DOHH2 (cell line): ENCODE measurements at regions not wholly inside any gene's neighbourhood (a gene's known extent, or its start where the extent isn't known, plus 50 kb on each side); places are given as distances from the start of the nearest gene placed in this dataset.

Source experiments
- H3F3A ChIP-seq: fragments of 200-600 bp; sonication (generic), shearing (Covaris generic); 2 replicates; pipeline ENCODE4 v1.6.0; 2016; ENCODE audit warnings: antibody characterized with exemption, mild to moderate bottlenecking; ENCODE audit not compliant: control insufficient read depth, insufficient read depth
- H3K27ac ChIP-seq: fragments of 200-600 bp; sonication (generic); 2 replicates; pipeline ENCODE4 v1.5.1; 2014; ENCODE audit warnings: low read depth, mild to moderate bottlenecking, low read length, moderate library complexity
- H3K27me3 ChIP-seq: fragments of 200-600 bp; sonication (generic); 2 replicates; pipeline ENCODE4 v1.6.1; 2014; ENCODE audit warnings: mild to moderate bottlenecking, low read length, mixed read lengths; ENCODE audit not compliant: control insufficient read depth
- H3K36me3 ChIP-seq: fragments of 200-600 bp; sonication (generic); 2 replicates; pipeline ENCODE4 v1.6.1; 2014; ENCODE audit warnings: mild to moderate bottlenecking, low read length, moderate library complexity, mixed read lengths; ENCODE audit not compliant: control insufficient read depth
- H3K4me1 ChIP-seq: fragments of 200-600 bp; sonication (generic); 2 replicates; pipeline ENCODE4 v1.6.1; 2014; ENCODE audit warnings: mild to moderate bottlenecking, low read length, mixed read lengths; ENCODE audit not compliant: control insufficient read depth
- H3K4me2 ChIP-seq: fragments of 200-600 bp; sonication (generic); 2 replicates; pipeline ENCODE4 v1.6.0; 2014; ENCODE audit warnings: mild to moderate bottlenecking, low read length, moderate library complexity
- H3K4me3 ChIP-seq: fragments of 200-600 bp; sonication (generic); 2 replicates; pipeline ENCODE4 v1.5.1; 2014; ENCODE audit warnings: mild to moderate bottlenecking, low read length, mixed read lengths
- H3K79me2 ChIP-seq: fragments of 200-600 bp; sonication (generic); 2 replicates; pipeline ENCODE4 v1.6.1; 2014; ENCODE audit warnings: mild to moderate bottlenecking, low read length, mixed read lengths; ENCODE audit not compliant: control insufficient read depth
- H3K9me2 ChIP-seq: fragments of 200-600 bp; sonication (generic); replicated peaks from 2 replicates; pipeline ENCODE4 v1.6.1; 2014; ENCODE audit warnings: mild to moderate bottlenecking, low read length, mixed read lengths; ENCODE audit not compliant: control insufficient read depth
- H3K9me3 ChIP-seq: fragments of 200-600 bp; sonication (generic); 2 replicates; pipeline ENCODE4 v1.6.1; 2014; ENCODE audit warnings: antibody characterized with exemption, low read length, mixed read lengths; ENCODE audit not compliant: control insufficient read depth, insufficient read depth
- H4K20me1 ChIP-seq: fragments of 200-600 bp; sonication (generic); 2 replicates; pipeline ENCODE4 v1.6.0; 2014; ENCODE audit warnings: low read depth, mild to moderate bottlenecking, antibody characterized with exemption, low read length, moderate library complexity; ENCODE audit not compliant: control insufficient read depth, insufficient read depth
- CTCF ChIP-seq: fragments of 200-600 bp; sonication (generic); IDR thresholded peaks from one replicate; pipeline ENCODE4 v1.5.1; 2014; ENCODE audit warnings: antibody characterized with exemption, mild to moderate bottlenecking, low read depth, low read length; ENCODE audit not compliant: poor library complexity, severe bottlenecking
- EZH2phosphoT487 ChIP-seq: fragments of 200-600 bp; sonication (generic); IDR thresholded peaks from 2 replicates; pipeline ENCODE4 v1.6.1; 2017; ENCODE audit warnings: borderline replicate concordance, mild to moderate bottlenecking, antibody characterized with exemption, low read length, moderate library complexity, mixed read lengths

- no peak for TF ChIP-seq EZH2phosphoT487
- TF ChIP-seq CTCF, result no peak
- H3K4me2 ChIP-seq, result no peak overlapping the region
- no peak overlapping the region for H3K27ac ChIP-seq
- no peaks in the 10 kb centered on the region for H3K9me3 ChIP-seq
- no peaks in the 10 kb centered on the region for H4K20me1 ChIP-seq
- no peaks in the 10 kb centered on the region for H3K79me2 ChIP-seq
- H3K36me3 ChIP-seq, result no peaks in the 10 kb centered on the region
- no peaks in the 10 kb centered on the region for H3K27me3 ChIP-seq
- no peaks in the 10 kb centered on the region for H3F3A ChIP-seq
- no peak overlapping the region for H3K4me3 ChIP-seq
- no peaks in the 10 kb centered on the region for H3K4me1 ChIP-seq
- H3K9me2 ChIP-seq, result no peaks in the 10 kb centered on the region
Measured at GRCh38 chr1:63033211-63033610, 249.3 kb downstream of the ATG4C start.

- Histone ChIP-seq H3K9me3 (no peaks in the 10 kb centered on the region), H3K9me2 (no peaks in the 10 kb centered on the region), H4K20me1 (no peaks in the 10 kb centered on the region), H3F3A (no peaks in the 10 kb centered on the region), H3K36me3 (no peaks in the 10 kb centered on the region), H3K79me2 (no peaks in the 10 kb centered on the region), H3K4me2 (no peak overlapping the region), H3K27ac (no peak overlapping the region), H3K4me3 (no peak overlapping the region), H3K4me1 (no peaks in the 10 kb centered on the region), H3K27me3 (no peaks in the 10 kb centered on the region)
- no peak for TF ChIP-seq EZH2phosphoT487
- no peak for TF ChIP-seq CTCF
Measured at GRCh38 chr1:63034256-63034655, 250.3 kb downstream of the ATG4C start.

- no peaks in the 10 kb centered on the region for H3K79me2 ChIP-seq
- no peaks in the 10 kb centered on the region for H4K20me1 ChIP-seq
- no peaks in the 10 kb centered on the region for H3F3A ChIP-seq
- no peaks in the 10 kb centered on the region; the same call in 1 of the 2 replicates for H3K27me3 ChIP-seq
- TF ChIP-seq CTCF (no peak), EZH2phosphoT487 (no peak)
- H3K9me2 ChIP-seq, result no peaks in the 10 kb centered on the region
- no peak overlapping the region for H3K27ac ChIP-seq
- no peak overlapping the region for H3K4me2 ChIP-seq
- no peaks in the 10 kb centered on the region for H3K36me3 ChIP-seq
- no peaks in the 10 kb centered on the region for H3K9me3 ChIP-seq
- no peaks in the 10 kb centered on the region for H3K4me1 ChIP-seq
- no peak overlapping the region for H3K4me3 ChIP-seq
Measured at GRCh38 chr1:63038586-63038985, 254.7 kb downstream of the ATG4C start.

GRCh38 chr1:63041660-63042059 is 257.7 kb downstream of the ATG4C start:
- H3K36me3 ChIP-seq, result no peaks in the 10 kb centered on the region
- no peaks in the 10 kb centered on the region for H3F3A ChIP-seq
- no peak overlapping the region for H3K4me3 ChIP-seq
- no peaks in the 10 kb centered on the region; the same call in 1 of the 2 replicates for H3K27me3 ChIP-seq
- H3K9me3 ChIP-seq, result no peaks in the 10 kb centered on the region
- H4K20me1 ChIP-seq, result no peaks in the 10 kb centered on the region
- H3K9me2 ChIP-seq, result no peaks in the 10 kb centered on the region
- H3K27ac ChIP-seq, result no peak overlapping the region
- no peak overlapping the region for H3K4me2 ChIP-seq
- H3K4me1 ChIP-seq, result no peaks in the 10 kb centered on the region
- no peaks in the 10 kb centered on the region for H3K79me2 ChIP-seq
- no peak for TF ChIP-seq CTCF
- no peak for TF ChIP-seq EZH2phosphoT487
